ENCODE measurements at regions not wholly inside any gene's neighbourhood (a gene's known extent, or its start where the extent isn't known, plus 50 kb on each side); places are given as distances from the start of the nearest gene placed in this dataset.

- DNase-seq (ENCODE audit: low read depth), result no peak
These were observed 147.8 kb upstream of the SESN3 start for GRCh38 chr11:95378789-95379188.

DNA sequence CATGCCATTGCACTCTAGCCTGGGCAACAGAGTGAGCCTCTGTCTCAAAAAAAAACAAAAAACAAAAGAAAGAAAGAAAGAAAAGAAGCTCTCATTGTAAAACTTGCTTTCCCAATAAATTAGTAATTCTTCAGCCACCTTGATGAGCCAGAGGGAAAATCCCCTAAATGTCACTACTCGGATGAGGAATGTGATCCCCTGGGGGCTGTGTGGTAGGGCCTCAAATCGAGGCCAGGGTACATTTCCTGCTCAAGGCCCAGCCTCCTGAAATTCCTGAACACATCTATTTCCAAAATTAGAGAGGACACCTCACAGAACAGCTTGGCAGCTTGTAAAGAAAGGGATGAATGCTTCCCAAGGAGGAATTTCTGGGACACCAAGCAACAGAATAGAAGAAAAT lies 147.1 kb upstream of the SESN3 start:
- DNase-seq (ENCODE audit: low read depth), result no peak

- no peak for DNase-seq (ENCODE audit: low read depth)
These were observed 144.9 kb upstream of the SESN3 start for GRCh38 chr11:95375886-95376285.

GRCh38 chr11:95375451-95375850 lies 144.4 kb upstream of the SESN3 start:
- DNase-seq (ENCODE audit: low read depth), result no peak

DNA sequence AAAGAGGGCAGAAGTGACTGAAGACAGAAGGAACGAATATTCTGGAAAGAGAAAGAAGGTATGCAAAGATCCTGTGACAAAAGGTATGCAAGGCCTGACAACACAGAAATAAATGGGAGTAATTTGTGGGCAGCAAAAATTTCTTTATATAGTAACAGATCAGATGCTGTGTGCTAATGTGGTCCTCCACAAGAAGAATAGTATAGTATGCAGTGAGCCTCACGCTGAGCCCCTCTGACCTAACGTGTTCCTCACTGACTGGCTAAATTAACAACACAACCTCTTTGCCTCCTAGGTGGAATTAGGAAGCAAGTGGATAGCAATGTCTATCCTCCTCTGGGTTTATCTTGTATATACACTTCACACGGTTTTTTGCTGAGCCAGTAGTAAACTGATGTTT lies 143.1 kb upstream of the SESN3 start:
- no peak for DNase-seq (ENCODE audit: low read depth)

- no peak for DNase-seq (ENCODE audit: low read depth)
These were observed 142.2 kb upstream of the SESN3 start for GRCh38 chr11:95373241-95373640.

DNA sequence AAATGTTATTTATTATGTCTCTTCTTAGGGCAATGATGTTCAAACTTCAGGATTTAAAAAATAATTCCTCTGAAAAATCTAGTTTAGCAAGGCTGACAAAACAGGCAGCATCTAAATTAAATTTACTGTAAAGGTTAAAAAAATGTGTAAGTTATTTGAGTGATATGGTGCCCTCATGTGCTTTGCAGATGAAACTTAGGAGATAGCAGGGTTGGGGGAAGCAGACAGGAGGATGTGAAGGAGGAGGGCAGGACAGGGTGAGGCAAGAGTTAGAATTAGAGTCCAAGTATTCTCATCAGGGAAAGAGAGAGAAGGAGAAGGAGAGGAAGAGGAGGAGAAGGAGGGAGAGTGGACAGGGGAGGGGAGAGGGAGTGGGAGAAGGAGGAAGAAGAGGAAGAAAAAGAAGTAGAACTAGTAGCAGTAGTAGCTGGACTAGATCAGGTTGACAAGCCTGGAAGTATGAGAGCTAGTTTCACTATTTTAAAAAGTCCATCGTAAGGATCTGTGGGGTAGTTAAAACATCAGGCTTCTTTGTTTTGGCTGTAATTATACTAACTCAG lies 141.2 kb upstream of the SESN3 start:
- DNase-seq (ENCODE audit: low read depth), result no peak

- DNase-seq (ENCODE audit: low read depth), result no peak
These were observed 140.2 kb upstream of the SESN3 start for GRCh38 chr11:95371153-95371552.

GRCh38 chr11:95367726-95368125 lies 136.7 kb upstream of the SESN3 start:
- DNase-seq (ENCODE audit: low read depth), result no peak

GRCh38 chr11:95365348-95365747 lies 134.3 kb upstream of the SESN3 start:
- no peak for DNase-seq (ENCODE audit: low read depth)

GRCh38 chr11:95364324-95365295 lies 133.6 kb upstream of the SESN3 start:
- DNase-seq (ENCODE audit: low read depth), result no peak

DNA sequence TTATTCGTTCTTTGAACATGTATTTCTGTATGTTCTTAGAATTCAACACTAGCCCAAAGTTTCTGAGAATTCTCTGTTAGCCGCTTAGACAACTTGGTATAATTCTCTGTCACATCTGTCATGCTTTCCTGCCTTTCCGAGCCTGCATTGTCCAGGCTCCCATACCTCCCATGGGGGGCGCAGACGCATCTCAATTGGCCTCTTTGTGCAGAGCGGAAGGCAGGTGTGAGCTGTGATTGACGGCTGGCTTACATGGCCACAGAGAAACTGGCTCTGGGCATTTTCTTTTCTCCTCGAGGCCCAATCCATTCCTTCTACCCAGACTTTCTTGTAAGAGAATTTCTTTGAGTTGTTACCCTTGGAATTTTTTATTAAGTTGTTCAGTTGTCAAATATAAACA lies 132.7 kb upstream of the SESN3 start:
- DNase-seq (ENCODE audit: low read depth), result no peak

- no peak for DNase-seq (ENCODE audit: low read depth)
These were observed 132.2 kb upstream of the SESN3 start for GRCh38 chr11:95363164-95363563.

- no peak for DNase-seq (ENCODE audit: low read depth)
These were observed 130.2 kb upstream of the SESN3 start for GRCh38 chr11:95361180-95361579.

GRCh38 chr11:95360377-95361075 lies 129.5 kb upstream of the SESN3 start:
- DNase-seq (ENCODE audit: low read depth), result no peak

DNA sequence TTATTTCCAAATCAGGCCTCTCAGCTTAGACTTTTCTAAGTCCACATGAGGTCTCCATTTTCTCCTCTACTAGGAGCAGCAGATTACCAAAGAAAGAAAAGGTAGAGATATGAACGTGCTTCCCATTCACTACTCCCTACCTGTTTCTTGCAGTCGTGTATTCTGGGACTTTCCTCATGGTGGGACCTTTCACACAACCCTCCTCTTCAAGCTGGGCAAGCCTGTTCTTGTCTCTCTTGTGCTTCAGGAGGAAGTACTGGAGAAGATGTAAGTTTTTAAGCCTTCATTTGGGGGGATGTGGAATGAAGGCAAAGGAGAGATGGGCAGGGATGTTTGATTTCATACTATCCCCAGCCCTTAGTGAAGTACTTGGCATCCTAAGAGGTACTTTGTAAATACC lies 128.8 kb upstream of the SESN3 start:
- DNase-seq (ENCODE audit: low read depth), result no peak

DNA sequence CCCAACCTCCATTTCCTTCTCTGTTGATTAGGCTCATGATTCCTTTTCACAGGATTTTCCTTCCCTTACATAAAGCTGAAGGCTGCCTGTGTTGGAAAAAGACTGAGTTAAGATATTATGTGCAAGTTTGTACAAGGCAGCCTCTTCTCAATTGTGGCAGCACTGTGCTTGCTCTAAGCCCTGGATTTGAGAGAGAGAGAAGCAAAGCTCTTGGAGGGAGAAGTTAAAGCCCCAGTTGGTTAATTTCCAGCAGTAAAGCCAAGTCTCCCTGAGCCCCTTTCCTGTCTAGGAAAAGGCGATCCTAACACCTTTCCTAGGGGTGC lies 128.3 kb upstream of the SESN3 start:
- no peak for DNase-seq (ENCODE audit: low read depth)

DNA sequence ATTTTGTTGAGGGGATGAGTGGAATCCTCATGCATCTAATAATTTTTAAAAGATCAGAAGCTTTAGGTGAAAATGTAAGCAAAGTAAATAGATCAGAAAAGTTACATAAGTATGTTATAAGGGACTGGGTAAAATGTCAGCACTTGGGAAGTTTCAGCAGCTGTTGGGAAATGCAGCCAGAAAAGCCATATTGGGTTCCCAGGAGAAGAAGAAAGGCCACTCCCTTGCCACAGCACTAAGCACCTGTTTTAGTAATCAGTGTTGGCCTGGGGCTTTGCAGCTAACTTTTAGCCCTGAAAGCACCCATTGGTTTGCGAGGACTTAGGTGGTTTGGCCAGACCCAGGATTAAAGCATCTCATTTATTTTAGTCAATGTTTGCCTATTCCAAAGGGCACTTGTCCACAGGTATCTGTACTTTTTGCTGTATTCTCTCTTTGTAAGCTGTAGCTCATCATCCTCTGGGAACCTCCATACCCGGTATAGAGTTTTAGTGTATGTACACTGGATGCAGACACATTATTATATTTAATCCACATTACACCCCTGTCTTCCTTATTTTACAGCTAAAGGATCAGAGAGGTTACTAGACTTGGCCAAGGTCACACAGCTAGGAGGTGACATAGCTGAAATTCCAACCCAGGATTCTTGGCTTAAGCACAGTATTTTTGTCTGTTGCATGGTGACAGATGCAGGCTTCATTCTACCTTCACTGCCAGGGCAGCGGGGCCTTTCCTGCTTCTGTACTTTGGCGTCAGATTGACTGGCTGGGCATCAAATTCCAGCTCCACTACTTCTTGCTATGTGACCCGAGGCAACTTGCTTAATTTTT lies 127.7 kb upstream of the SESN3 start:
- DNase-seq (ENCODE audit: low read depth), result no peak

- no peak for DNase-seq (ENCODE audit: low read depth)
These were observed 123.3 kb upstream of the SESN3 start for GRCh38 chr11:95354304-95354703.

- no peak for DNase-seq (ENCODE audit: low read depth)
These were observed 122.7 kb upstream of the SESN3 start for GRCh38 chr11:95353706-95354105.

- DNase-seq (ENCODE audit: low read depth), result no peak
These were observed 121.8 kb upstream of the SESN3 start for GRCh38 chr11:95352733-95353346.

All from activated T-cell treated with anti-CD3 and anti-CD28 coated beads for 1 hour (primary cell).